ENCODE measurements at regions not wholly inside any gene's neighbourhood (a gene's known extent, or its start where the extent isn't known, plus 50 kb on each side); places are given as distances from the start of the nearest gene placed in this dataset.

GRCh38 chr5:144102361-144102760, 68.1 kb downstream of the YIPF5 start:
- Histone ChIP-seq H3K4me1 (ENCODE audit: control insufficient read depth, low read depth, low read length) (no peaks in the 10 kb centered on the region), H3K4me3 (ENCODE audit: low read length) (no peak overlapping the region), H3K9me3 (ENCODE audit: control insufficient read depth, low read depth, low read length) (no peaks in the 10 kb centered on the region), H3K9ac (ENCODE audit: low read length) (no peak overlapping the region), H3K27me3 (ENCODE audit: control insufficient read depth, insufficient read depth, low read length) (no peaks in the 10 kb centered on the region), H3K36me3 (ENCODE audit: control insufficient read depth, low read depth, low read length) (no peaks in the 10 kb centered on the region), H3K27ac (ENCODE audit: low read length) (no peak overlapping the region)

GRCh38 chr5:144102979-144103378, 67.5 kb downstream of the YIPF5 start:
- Histone ChIP-seq H3K27me3 (ENCODE audit: control insufficient read depth, insufficient read depth, low read length) (no peaks in the 10 kb centered on the region), H3K4me3 (ENCODE audit: low read length) (no peak overlapping the region), H3K9ac (ENCODE audit: low read length) (no peak overlapping the region), H3K36me3 (ENCODE audit: control insufficient read depth, low read depth, low read length) (no peaks in the 10 kb centered on the region), H3K9me3 (ENCODE audit: control insufficient read depth, low read depth, low read length) (no peaks in the 10 kb centered on the region), H3K27ac (ENCODE audit: low read length) (no peak overlapping the region), H3K4me1 (ENCODE audit: control insufficient read depth, low read depth, low read length) (no peaks in the 10 kb centered on the region)

- Histone ChIP-seq H3K36me3 (ENCODE audit: control insufficient read depth, low read depth, low read length) (no peaks in the 10 kb centered on the region), H3K4me1 (ENCODE audit: control insufficient read depth, low read depth, low read length) (no peaks in the 10 kb centered on the region), H3K9ac (ENCODE audit: low read length) (no peak overlapping the region), H3K4me3 (ENCODE audit: low read length) (no peak overlapping the region), H3K9me3 (ENCODE audit: control insufficient read depth, low read depth, low read length) (no peaks in the 10 kb centered on the region), H3K27ac (ENCODE audit: low read length) (no peak overlapping the region), H3K27me3 (ENCODE audit: control insufficient read depth, insufficient read depth, low read length) (no peaks in the 10 kb centered on the region)
These were observed 66.6 kb downstream of the YIPF5 start for GRCh38 chr5:144103611-144104485.

- H3K4me1 ChIP-seq (ENCODE audit: control insufficient read depth, low read depth, low read length) = no peaks in the 10 kb centered on the region
- no peak overlapping the region for H3K4me3 ChIP-seq (ENCODE audit: low read length)
- H3K27ac ChIP-seq (ENCODE audit: low read length) = no peak overlapping the region
- H3K36me3 ChIP-seq (ENCODE audit: control insufficient read depth, low read depth, low read length) = no peaks in the 10 kb centered on the region
- no peaks in the 10 kb centered on the region for H3K9me3 ChIP-seq (ENCODE audit: control insufficient read depth, low read depth, low read length)
- H3K27me3 ChIP-seq (ENCODE audit: control insufficient read depth, insufficient read depth, low read length) = no peaks in the 10 kb centered on the region
- H3K9ac ChIP-seq (ENCODE audit: low read length) = no peak overlapping the region
These were observed 65.1 kb downstream of the YIPF5 start for GRCh38 chr5:144105371-144105770.

GRCh38 chr5:144108131-144108530, 62.3 kb downstream of the YIPF5 start:
- Histone ChIP-seq H3K27me3 (ENCODE audit: control insufficient read depth, insufficient read depth, low read length) (no peaks in the 10 kb centered on the region), H3K4me1 (ENCODE audit: control insufficient read depth, low read depth, low read length) (no peaks in the 10 kb centered on the region), H3K4me3 (ENCODE audit: low read length) (no peak overlapping the region), H3K9me3 (ENCODE audit: control insufficient read depth, low read depth, low read length) (no peaks in the 10 kb centered on the region), H3K9ac (ENCODE audit: low read length) (no peak overlapping the region), H3K36me3 (ENCODE audit: control insufficient read depth, low read depth, low read length) (no peaks in the 10 kb centered on the region), H3K27ac (ENCODE audit: low read length) (no peak overlapping the region)

All from iPS-18a (cell line).